COLO829 (cell line): ENCODE measurements at regions not wholly inside any gene's neighbourhood (a gene's known extent, or its start where the extent isn't known, plus 50 kb on each side); places are given as distances from the start of the nearest gene placed in this dataset.

Experiments
- DNase-seq: peaks from one replicate; pipeline ENCODE4 v3.0.0; 2012; ENCODE audit warnings: low spot score

GRCh38 chr1:82052563-82052962, 251.8 kb downstream of the ADGRL2 start:
- no peak for DNase-seq

- no peak for DNase-seq
Measured at GRCh38 chr1:82048596-82048995, 247.9 kb downstream of the ADGRL2 start.

- no peak for DNase-seq
Measured at GRCh38 chr1:82045221-82045620, 244.5 kb downstream of the ADGRL2 start.

GRCh38 chr1:82044536-82044935, 243.8 kb downstream of the ADGRL2 start:
- DNase-seq: no peak

- no peak for DNase-seq
Measured at GRCh38 chr1:82044111-82044510, 243.4 kb downstream of the ADGRL2 start.

GRCh38 chr1:82042306-82043060, 241.7 kb downstream of the ADGRL2 start:
- DNase-seq: no peak
